Fibroblast of lung (primary cell): ENCODE measurements at regions not wholly inside any gene's neighbourhood (a gene's known extent, or its start where the extent isn't known, plus 50 kb on each side); places are given as distances from the start of the nearest gene placed in this dataset.

Experiments
- CTCF ChIP-seq, 2 donors: IDR thresholded peaks in 1 of 2; conservative IDR thresholded peaks in 1 of 2; 1 replicate in 1 of 2; 2 replicates in 1 of 2; pipeline ENCODE4 v1.5.1; 2011 to 2012; ENCODE audit warnings: low read length in 2 of 2, control low read depth in 1 of 2, inconsistent platforms in 1 of 2, low read depth in 1 of 2, mild to moderate bottlenecking in 1 of 2
- EZH2 ChIP-seq: IDR thresholded peaks from 2 replicates; pipeline ENCODE4 v1.5.1; 2012; ENCODE audit warnings: low read length, control low read depth, mild to moderate bottlenecking; ENCODE audit errors: missing control alignments

- no peak for TF ChIP-seq CTCF (conservative IDR thresholded peaks at IDR 0.05 in 1 of 2, IDR thresholded peaks at IDR 0.05 in 1 of 2; ENCODE audit: low read depth in 1 of 2, low read length in 2 of 2)
- TF ChIP-seq EZH2: no peak
These were observed 1081.0 kb downstream of the VRK1 start for GRCh38 chr14:97878206-97878605.
